PC-9 (cell line): ENCODE measurements at regions not wholly inside any gene's neighbourhood (a gene's known extent, or its start where the extent isn't known, plus 50 kb on each side); places are given as distances from the start of the nearest gene placed in this dataset.

ENCODE experiments used
- BruUV-seq: library from RNA; stranded (reverse); fragments of 400-500 nt; replicated peaks from 2 replicates; lab custom pipeline; 2021; lab: Mats Ljungman, UMichigan
- CTCF ChIA-PET: fragments of 300-600 bp; sonication (Branson Sonifier 250); formaldehyde crosslinking; loops from one replicate; lab custom pipeline; 2022; ENCODE audit warnings: antibody characterized with exemption; lab: Charles Lee
- POLR2A ChIA-PET: fragments of 300-600 bp; sonication (Branson Sonifier 250); formaldehyde crosslinking; loops from one replicate; lab custom pipeline; 2022; ENCODE audit warnings: antibody characterized with exemption; ENCODE audit not compliant: unreplicated experiment; lab: Charles Lee
- DNase-seq, 2 experiments: peaks; one replicate each; pipeline versions ENCODE4 v3.0.0 to v3.0.0-alpha.2; 2015 to 2022; ENCODE audit warnings: mixed read lengths in 1 of 2
- H2AFZ ChIP-seq: fragments of 200-600 bp; sonication (generic); 2 replicates; pipeline ENCODE4 v1.8.1; 2017; ENCODE audit warnings: antibody characterized with exemption
- H3F3A ChIP-seq: fragments of 200-600 bp; sonication (generic); 2 replicates; pipeline ENCODE4 v1.8.1; 2017; ENCODE audit warnings: antibody characterized with exemption, mild to moderate bottlenecking, low read depth; ENCODE audit not compliant: insufficient read depth
- H3K27ac ChIP-seq: fragments of 200-600 bp; sonication (generic); 2 replicates; pipeline ENCODE4 v1.6.1; 2016; ENCODE audit warnings: mixed run types
- H3K27me3 ChIP-seq: fragments of 200-600 bp; sonication (generic); 2 replicates; pipeline ENCODE4 v1.6.1; 2016; ENCODE audit warnings: low read depth, mixed run types; ENCODE audit not compliant: insufficient read depth
- H3K36me3 ChIP-seq: fragments of 200-600 bp; sonication (generic); 2 replicates; pipeline ENCODE4 v1.6.1; 2016; ENCODE audit warnings: low read depth, mixed run types
- H3K4me1 ChIP-seq: fragments of 200-600 bp; sonication (generic); replicated peaks from 2 replicates; pipeline ENCODE4 v1.6.1; 2016; ENCODE audit warnings: mixed run types; ENCODE audit not compliant: insufficient read depth
- H3K4me2 ChIP-seq: fragments of 200-600 bp; sonication (generic); 2 replicates; pipeline ENCODE4 v1.6.1; 2017; ENCODE audit warnings: mixed run types
- H3K4me3 ChIP-seq: fragments of 200-600 bp; sonication (generic); 2 replicates; pipeline ENCODE4 v1.6.1; 2016; ENCODE audit warnings: mixed run types
- H3K79me2 ChIP-seq: fragments of 200-600 bp; sonication (generic); 2 replicates; pipeline ENCODE4 v1.6.1; 2017; ENCODE audit warnings: low read depth, mixed run types
- H3K9me2 ChIP-seq: fragments of 200-600 bp; sonication (generic); 2 replicates; pipeline ENCODE4 v1.8.1; 2017; ENCODE audit warnings: mild to moderate bottlenecking; ENCODE audit not compliant: insufficient read depth
- H3K9me3 ChIP-seq: fragments of 200-600 bp; sonication (generic); 2 replicates; pipeline ENCODE4 v1.8.1; 2016; ENCODE audit warnings: low read depth; ENCODE audit not compliant: insufficient read depth
- H4K20me1 ChIP-seq: fragments of 200-600 bp; sonication (generic); 2 replicates; pipeline ENCODE4 v1.8.1; 2017; ENCODE audit not compliant: insufficient read depth
- CTCF ChIP-seq: fragments of 200-600 bp; sonication (generic); conservative IDR thresholded peaks from 2 replicates; pipeline ENCODE4 v1.6.1; 2017; ENCODE audit warnings: mixed run types, antibody characterized with exemption, mild to moderate bottlenecking, moderate library complexity
- EZH2 ChIP-seq: fragments of 200-600 bp; sonication (generic); IDR thresholded peaks from 2 replicates; pipeline ENCODE4 v1.8.0; 2017; ENCODE audit warnings: antibody characterized with exemption, low read depth
- intact Hi-C: fragments of 100-400 bp; cut with micrococcal nuclease; formaldehyde crosslinking; loops from one replicate; pipeline ENCODE4 v1.10.0; 2022; ENCODE audit not compliant: unreplicated experiment

- H3K4me2 ChIP-seq = 0 out of 2 replicates have a peak overlapping the region, but pooled peaks have one; percentile 17
- CTCF ChIA-PET = no interaction called here
Measured at GRCh38 chr1:168917309-168917708, 188.3 kb upstream of the DPT start.

GRCh38 chr1:168917796-168918195 is 188.7 kb upstream of the ATP1B1 start:
- H3F3A ChIP-seq = peaks cover 27% of the 10 kb centered on the region
- no TSS peak for BruUV-seq
- no peak for DNase-seq
- H3K36me3 ChIP-seq = no peaks in the 10 kb centered on the region
- H3K9me2 ChIP-seq = no peaks in the 10 kb centered on the region
- intact Hi-C loops = no loop called here
- TF ChIP-seq CTCF (no peak), EZH2 (no peak)
- no peaks in the 10 kb centered on the region; the same call in 1 of the 2 replicates for H3K9me3 ChIP-seq
- CTCF ChIA-PET = no interaction called here
- H4K20me1 ChIP-seq = 0 out of 2 replicates have a peak, but pooled peaks cover 5% of the 10 kb centered on the region
- no peak overlapping the region for H3K4me3 ChIP-seq
- H2AFZ ChIP-seq = no peak overlapping the region
- 0 out of 2 replicates have a peak overlapping the region, but pooled peaks have one; percentile 17 for H3K4me2 ChIP-seq
- H3K27ac ChIP-seq = peak overlapping the region; percentile 81
- no peaks in the 10 kb centered on the region for H3K27me3 ChIP-seq
- POLR2A ChIA-PET = interaction anchor here (0.6 kb wide), 1 partner anchor 11 kb away, joined by 9 read pairs; no protein-coding TSS in a partner anchor
- H3K79me2 ChIP-seq = no peaks in the 10 kb centered on the region
- peaks cover 64% of the 10 kb centered on the region for H3K4me1 ChIP-seq

More at GRCh38 chr1:168917309-168917708, 188.3 kb upstream of the DPT start:
- intact Hi-C loops = no loop called here
- POLR2A ChIA-PET = no interaction called here
- TF ChIP-seq EZH2 = no peak
- no peak for TF ChIP-seq CTCF
- Histone ChIP-seq H3K9me3 (no peaks in the 10 kb centered on the region; the same call in 1 of the 2 replicates), H3F3A (peaks cover 27% of the 10 kb centered on the region), H3K4me3 (no peak overlapping the region), H2AFZ (0 out of 2 replicates have a peak overlapping the region, but pooled peaks have one; percentile 19), H4K20me1 (0 out of 2 replicates have a peak, but pooled peaks cover 5% of the 10 kb centered on the region), H3K9me2 (no peaks in the 10 kb centered on the region), H3K36me3 (no peaks in the 10 kb centered on the region), H3K27ac (peak overlapping the region; percentile 81; the same call in 1 of the 2 replicates), H3K79me2 (no peaks in the 10 kb centered on the region), H3K27me3 (no peaks in the 10 kb centered on the region), H3K4me1 (peaks cover 63% of the 10 kb centered on the region)
- peak in 1 of 2 experiments; percentile 59 for DNase-seq
- BruUV-seq = no TSS peak

GRCh38 chr1:168918860-168919741 is 187.4 kb upstream of the ATP1B1 start:
- DNase-seq = peak in 1 of 2 experiments; percentile 76
- ChIA-PET POLR2A (no interaction called here), CTCF (no interaction called here)
- H2AFZ ChIP-seq = no peak overlapping the region
- H3K79me2 ChIP-seq = no peaks in the 10 kb centered on the region
- H3K27me3 ChIP-seq = no peaks in the 10 kb centered on the region
- no TSS peak for BruUV-seq
- H3K27ac ChIP-seq = peak overlapping the region; percentile 81
- no peaks in the 10 kb centered on the region for H3K36me3 ChIP-seq
- peaks cover 73% of the 10 kb centered on the region for H3K4me1 ChIP-seq
- H4K20me1 ChIP-seq = 0 out of 2 replicates have a peak, but pooled peaks cover 5% of the 10 kb centered on the region
- no peak overlapping the region for H3K4me3 ChIP-seq
- no peaks in the 10 kb centered on the region for H3K9me2 ChIP-seq
- peaks cover 29% of the 10 kb centered on the region for H3F3A ChIP-seq
- H3K9me3 ChIP-seq = no peaks in the 10 kb centered on the region; the same call in 1 of the 2 replicates
- intact Hi-C loops = no loop called here
- H3K4me2 ChIP-seq = peak overlapping the region; percentile 17
- TF ChIP-seq CTCF (no peak), EZH2 (no peak)
